HTR-8/SVneo (cell line): ENCODE measurements at regions not wholly inside any gene's neighbourhood (a gene's known extent, or its start where the extent isn't known, plus 50 kb on each side); places are given as distances from the start of the nearest gene placed in this dataset.
"Not testable (repeated sequence)": the region's sequence is repeated elsewhere in the genome, so short reads cannot be mapped to it uniquely, and the experiment has no call there.

Experiments used
- DNase-seq: peaks from one replicate; pipeline ENCODE4 v3.0.0; 2011; ENCODE audit warnings: low spot score, mixed read lengths; ENCODE audit not compliant: insufficient read length
- FAIRE-seq: peaks from 2 replicates; lab custom pipeline; 2011; peaks lifted over from hg19 to GRCh38; lab: Jason Lieb, UNC

DNA sequence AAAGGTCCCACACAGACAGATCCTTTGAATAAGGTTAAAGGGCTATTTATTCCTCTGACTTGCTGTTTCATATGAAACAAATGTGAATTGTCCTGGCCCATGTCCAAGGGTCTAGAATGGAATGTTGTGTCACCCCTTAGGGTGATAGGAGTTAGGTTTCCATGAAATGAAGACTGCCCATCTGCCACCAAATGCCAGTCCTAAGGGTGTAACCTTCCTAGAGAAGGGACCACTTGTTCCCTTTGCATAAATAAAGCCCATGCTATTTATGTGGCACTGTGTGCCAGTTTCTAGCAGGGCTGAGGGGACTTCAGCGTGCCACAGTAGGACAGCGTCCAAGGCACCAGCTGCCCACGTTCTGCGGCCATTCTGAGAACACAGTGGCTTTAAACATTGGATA is 171.3 kb downstream of the ABCA8 start:
- FAIRE-seq (no peak), DNase-seq (no peak)

DNA sequence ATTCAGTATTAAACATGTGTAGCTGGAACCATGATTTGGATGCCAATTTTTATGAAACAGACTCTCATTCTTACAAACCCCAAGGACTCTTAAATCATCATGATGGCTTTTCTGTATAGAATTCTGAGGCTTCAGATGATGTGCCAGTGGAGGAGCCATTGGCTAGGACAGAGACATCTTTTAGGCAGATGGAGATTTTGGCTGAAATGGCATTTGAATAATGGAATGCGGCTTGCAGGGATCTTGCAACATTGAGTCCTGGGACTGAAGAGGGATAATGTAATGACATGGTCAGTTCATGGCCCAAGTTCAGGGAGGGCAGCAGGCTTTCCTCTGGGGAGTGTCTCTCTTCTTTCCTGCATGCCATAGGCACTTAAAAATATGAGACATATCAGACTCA is 172.4 kb downstream of the ABCA8 start:
- FAIRE-seq: no peak
- no peak for DNase-seq

DNA sequence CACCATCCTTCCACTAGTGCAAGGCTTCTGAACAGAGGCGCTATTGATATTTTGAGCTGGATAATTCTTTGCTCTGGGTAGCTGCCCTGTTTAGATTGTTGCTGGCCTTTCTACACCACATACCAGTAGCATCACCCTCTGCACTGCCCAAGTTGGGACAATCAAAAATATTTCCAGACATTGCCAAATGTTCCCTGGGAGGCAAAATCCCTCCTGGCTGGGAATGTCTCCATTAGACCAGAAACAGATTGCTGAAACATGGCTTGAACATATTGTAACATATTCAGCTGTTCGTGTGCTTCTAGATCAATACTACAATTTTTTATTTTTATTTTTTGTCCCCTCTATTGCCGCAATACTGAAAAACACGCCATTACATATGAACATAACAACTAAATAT is 174.6 kb downstream of the ABCA8 start:
- DNase-seq (no peak), FAIRE-seq (no peak)

DNA sequence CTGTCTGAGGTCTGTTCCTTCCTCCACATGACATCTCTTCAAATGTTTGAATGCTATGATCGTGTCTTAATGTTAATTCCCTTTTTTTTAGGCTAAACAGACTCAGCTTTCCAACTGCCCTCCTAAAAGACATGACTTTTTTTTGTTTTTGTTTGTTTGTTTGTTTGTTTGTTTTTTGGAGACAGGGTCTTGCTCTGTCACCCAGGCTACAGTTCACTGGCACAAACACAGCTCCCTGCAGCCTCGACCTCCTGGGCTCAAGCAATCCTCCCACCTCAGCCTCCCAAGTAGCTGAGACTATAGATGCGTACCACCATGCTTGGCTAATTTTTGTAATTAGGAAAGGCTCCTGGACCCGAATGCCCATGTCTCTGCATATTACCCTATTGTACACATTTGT is 176.5 kb downstream of the ABCA8 start:
- FAIRE-seq (no peak), DNase-seq (no peak)

DNA sequence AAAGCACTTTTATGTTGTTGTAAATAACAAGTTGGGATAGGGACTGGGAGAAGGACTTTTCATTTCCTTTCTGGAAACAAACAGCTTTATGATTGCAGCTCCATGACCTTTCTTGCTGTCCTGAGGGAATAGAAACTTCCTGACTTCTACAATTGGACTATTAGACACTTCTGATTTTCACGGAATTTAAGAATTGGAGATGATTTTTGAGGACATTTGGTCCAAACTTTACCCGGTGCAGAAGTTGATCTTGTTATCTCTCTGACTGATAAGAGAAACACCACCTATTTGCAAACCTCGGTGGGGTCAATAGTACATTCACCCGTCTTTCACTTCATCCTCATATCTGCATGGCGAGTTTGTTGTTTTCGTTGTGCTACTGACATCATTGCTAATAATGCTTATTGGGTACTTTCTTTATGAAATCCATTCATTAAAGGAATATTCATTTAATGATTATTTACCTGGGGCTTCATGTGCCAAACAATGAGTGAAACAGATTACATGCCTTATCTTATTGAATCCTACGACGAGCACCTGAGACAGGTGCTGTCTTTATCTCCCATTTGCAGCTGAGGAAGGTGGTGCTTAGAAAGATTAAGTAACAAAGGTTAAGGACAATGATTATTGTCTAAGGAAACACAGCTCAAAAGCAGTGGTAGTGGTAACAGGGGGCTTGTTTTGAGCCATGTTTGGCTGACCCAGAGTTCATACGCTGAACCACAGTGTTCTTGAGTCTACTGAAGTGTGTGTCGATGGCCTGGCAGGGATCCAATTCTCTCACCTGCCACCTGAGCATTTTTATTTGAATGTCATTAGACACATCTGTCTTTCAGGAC is 176.9 kb upstream of the FAM20A start:
- no peak for FAIRE-seq
- DNase-seq: no peak

DNA sequence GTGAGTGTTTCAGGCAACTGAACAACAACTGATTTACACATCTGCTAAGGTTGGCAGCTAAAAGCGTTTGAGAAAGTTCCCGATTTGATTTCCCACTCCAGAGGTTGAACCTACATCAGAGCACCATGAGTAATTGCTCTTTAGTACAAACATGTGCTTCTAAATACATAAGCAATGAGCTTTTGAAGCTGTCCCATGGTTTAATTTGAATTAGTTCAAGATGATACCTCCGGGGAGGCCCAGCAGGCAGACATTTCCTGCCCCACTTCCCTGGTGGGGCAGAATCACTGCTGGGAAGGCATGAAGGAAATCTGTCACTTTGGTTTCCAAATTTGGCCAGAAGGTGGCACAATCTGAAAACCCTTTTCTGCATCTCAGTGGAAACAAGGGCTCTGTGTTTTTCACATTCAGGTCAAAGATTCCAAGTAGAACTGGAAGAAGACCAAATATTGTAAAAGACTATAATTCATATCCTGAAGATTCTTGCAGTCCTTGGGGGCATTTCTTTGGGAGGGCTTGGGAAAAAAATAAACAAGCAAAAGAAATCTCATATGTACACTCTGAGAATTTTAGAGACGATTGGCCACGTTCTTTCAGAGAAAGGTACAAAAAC is 176.2 kb upstream of the FAM20A start:
- DNase-seq (peak; percentile 63), FAIRE-seq (no peak)

DNA sequence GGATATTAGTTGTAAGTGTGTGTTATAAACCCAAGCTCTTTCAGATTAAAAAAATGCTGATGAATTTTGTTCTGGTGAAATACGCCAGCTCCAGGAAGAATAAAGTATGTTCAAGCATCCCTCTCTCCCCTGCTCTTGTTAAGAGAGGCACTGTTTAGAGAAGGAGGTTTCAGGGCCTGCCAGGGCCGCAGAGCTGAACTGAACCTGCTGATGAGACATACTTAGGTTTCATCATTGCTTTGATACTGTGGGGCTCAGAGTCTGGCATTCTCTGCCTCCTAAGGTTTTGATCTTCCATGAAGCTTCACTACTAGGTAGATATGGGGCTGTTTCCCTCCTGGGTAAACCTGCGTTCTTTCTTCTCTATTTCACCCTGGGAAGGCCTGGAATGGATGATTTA is 175.3 kb upstream of the FAM20A start:
- no peak for FAIRE-seq
- no peak for DNase-seq

DNA sequence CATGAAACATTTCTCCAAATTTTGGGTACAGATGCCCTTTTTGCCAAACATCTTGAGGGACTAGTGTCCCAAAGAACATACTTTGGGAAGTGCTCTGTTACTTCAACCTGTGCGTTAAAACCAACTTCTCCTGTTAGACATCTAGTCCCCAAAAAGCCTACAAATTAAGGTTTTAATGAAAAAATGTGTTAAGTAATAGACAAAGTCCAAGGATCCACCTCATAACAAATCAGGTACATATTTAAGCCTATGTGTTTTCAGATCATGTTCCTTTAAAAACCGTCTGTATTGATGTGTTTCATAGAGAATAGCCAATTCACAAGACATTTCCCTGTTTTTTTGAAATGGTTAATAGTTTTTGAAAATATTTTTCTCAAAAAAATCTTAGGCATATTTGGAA is 174.8 kb upstream of the FAM20A start:
- DNase-seq (no peak), FAIRE-seq (no peak)

DNA sequence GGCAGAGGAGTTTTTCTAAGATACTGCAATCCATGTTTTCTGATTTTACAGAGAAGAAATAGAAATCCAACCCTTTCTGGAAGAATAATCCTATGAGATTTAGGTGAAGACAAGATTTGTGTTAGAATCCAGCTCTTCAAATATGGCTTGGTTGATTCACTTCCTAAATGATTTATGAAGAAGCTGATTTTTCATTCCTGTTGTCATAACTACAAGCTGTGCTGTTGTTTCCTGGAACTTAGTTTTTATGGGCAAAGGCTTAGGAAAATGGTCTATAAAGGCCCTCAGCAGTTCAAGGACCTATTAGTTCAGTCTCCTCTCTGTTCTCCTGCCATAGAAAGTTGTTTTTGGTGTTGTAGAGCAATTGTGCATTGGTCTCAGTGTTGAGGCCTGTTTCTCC is 174.2 kb upstream of the FAM20A start:
- no peak for FAIRE-seq
- DNase-seq: no peak

DNA sequence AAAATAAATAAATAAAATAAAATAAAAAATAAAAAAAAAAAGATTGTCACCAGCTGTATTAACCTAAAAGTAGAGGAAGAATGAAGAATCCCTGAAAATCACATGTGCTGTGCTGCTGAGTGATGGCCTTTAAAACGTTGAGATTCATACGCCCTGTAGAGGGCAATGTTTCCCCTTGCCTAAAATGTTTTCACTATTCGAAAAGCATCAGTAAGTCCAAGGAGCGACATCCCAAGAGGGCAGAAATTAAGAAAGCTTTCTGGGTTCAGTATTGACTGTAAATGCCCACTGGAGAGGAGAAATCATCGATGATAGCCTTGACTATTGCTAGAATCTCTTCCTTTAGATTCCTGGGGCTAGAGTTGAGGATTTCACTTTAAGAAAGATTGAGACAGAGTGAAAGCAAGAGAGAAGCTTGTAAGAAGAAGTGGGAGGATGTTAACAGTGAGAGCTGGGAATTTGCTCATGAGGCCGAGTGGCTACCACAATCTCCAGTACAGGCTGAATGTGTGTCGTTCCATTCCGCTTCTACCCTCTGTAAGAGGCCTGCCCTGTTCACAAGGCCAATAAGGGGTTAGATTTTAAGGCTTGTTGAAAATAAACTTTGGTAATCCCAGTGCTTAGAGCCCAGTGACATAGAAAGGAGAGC is 170.8 kb upstream of the FAM20A start:
- no peak for FAIRE-seq
- DNase-seq: peak; percentile 67

DNA sequence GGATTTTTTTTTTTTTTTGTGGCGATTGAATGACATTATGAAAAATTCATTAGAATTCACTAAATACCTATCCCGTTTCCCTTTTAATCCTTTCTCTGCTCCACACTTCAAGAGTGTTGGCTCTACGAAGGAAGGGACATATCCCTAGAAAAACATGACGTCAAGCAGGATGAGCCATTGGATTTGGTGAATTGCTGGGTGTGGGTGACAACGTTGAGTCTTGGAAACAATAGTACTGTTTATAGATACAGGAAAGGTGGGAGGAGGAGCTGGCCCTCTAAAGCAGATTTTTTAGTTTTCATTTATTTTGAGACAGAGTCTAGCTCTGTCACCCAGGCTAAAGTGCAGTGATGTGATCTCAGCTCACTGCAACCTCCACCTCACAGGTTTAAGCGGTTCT is 167.6 kb upstream of the FAM20A start:
- FAIRE-seq: no peak
- no peak for DNase-seq

DNA sequence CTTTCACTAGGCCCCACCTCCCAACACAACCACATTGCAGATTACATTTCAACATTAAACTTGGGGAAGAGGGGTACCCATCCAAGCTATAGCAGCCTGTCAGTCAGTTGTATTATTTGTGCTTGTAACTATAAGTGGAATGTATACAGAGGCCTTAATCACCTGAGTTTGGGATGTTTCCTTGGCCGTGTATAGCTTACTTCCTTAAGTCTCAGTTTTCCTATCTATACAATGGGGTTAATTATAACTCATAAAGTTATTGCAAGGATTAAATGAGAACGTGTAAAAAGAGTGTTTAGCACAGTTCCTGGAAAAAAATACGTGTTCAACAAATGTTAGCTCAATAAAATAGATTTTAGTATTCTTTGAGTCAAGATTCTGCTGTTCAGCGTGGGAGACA is 165.5 kb upstream of the FAM20A start:
- FAIRE-seq (no peak), DNase-seq (no peak)

DNA sequence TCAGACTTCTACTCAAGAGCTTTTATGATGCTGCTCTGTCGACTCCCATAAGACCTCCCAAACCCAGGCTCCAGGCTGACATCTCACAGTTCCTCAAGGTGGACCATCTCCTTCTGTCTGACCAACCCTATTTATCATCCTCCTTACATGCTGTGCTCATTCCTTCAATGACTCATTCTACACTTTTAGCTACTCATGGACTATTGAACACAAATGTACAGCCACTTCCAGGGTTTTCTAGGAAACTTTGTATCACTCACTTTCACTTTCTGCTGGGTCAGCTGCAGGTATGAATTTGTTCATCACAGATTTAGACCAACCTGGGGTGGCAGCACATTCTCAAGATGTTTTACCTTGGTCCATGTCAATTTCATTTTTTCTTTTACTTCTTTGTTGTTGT is 162.4 kb upstream of the FAM20A start:
- peak; percentile 14 for DNase-seq
- FAIRE-seq: no peak

DNA sequence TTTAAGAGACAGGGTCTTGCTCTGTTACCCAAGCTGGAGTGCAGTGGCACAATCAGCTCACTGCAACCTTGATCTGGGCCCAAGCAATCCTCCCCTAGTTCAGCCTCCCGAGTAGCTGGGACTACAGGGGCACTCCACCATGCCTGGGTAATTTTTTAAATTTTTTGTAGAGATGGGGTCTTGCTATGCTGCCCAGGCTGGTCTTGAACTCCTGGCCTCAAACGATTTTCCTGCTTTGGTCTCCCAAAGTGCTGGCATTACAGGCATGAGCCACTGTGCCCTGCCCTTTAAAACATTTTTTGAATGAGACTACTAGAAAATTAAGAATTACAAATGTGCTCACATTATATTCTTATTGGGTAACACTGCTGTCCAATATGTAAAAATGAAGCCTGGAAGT is 161.7 kb upstream of the FAM20A start:
- FAIRE-seq: no peak
- no peak for DNase-seq

DNA sequence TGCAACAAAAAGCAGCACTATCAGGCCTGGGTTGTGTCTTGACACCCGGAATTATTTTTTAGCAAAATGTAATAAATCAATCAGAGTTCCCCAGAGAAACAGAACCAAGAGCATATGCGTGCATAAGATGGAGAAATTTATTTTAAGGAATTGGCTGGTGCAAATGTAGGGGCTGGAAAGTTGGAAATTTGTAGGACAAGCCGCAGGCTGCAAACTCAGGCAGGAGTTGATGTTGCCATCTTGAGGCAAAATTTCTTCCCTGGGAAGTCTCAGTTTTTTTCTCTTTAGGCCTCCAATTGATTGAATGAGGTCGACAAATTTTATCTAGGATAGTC is 158.9 kb upstream of the FAM20A start:
- FAIRE-seq: no peak
- no peak for DNase-seq

DNA sequence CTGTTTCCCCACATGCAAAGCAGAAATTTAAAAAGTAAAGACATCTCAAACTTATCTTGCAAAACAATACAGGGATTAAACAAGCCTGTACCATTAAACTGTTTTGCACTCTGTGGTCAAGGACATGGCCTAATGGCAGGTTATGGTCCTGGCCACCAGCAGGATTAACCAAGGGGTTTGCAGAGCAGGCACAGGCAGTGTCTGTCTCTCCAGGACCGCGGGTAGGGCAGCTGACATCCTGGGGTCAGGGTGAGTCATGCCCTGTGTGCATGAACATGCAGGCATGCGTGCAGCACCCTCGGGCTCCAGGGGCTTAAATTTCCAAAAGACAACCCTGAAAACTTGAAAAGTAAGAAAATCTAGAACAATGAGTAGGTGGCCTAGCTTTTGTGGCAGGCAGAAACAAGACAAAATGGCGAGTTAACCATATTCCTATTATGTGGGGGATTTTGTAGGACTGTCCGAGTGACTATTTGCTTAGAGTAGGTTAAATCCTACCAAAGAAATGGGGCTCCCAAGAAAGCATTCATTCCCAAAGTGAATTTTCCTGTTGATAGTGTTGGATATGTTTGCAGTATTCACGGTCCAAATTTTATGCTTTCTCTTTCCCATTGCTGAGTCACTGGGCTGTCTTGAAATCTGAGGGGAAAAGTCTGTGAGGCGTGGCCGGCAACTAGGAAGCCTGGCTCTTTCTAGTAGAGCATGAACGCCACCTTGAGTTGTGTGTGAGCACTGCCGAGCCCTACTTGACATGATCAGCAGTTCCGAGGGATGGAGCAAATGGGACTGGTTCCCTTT is 158.4 kb upstream of the FAM20A start:
- FAIRE-seq (peak; percentile 94), DNase-seq (peak; percentile 94)

DNA sequence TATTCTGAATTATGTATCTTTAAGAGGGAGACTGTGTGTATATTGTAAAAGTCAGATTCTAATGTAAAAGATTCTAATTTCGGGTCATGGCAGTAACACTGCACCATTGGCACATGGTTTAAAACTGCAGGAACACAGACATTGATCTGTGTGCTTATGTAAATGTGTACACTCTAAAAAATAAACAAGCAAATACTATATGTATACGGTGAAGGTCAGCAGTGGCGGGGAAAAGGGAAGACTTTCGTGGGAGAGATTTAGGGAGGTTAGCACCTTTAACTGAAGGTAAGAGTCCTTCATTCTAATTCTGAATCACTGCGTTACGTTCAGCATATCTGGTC is 157.8 kb upstream of the FAM20A start:
- DNase-seq (no peak), FAIRE-seq (no peak)

DNA sequence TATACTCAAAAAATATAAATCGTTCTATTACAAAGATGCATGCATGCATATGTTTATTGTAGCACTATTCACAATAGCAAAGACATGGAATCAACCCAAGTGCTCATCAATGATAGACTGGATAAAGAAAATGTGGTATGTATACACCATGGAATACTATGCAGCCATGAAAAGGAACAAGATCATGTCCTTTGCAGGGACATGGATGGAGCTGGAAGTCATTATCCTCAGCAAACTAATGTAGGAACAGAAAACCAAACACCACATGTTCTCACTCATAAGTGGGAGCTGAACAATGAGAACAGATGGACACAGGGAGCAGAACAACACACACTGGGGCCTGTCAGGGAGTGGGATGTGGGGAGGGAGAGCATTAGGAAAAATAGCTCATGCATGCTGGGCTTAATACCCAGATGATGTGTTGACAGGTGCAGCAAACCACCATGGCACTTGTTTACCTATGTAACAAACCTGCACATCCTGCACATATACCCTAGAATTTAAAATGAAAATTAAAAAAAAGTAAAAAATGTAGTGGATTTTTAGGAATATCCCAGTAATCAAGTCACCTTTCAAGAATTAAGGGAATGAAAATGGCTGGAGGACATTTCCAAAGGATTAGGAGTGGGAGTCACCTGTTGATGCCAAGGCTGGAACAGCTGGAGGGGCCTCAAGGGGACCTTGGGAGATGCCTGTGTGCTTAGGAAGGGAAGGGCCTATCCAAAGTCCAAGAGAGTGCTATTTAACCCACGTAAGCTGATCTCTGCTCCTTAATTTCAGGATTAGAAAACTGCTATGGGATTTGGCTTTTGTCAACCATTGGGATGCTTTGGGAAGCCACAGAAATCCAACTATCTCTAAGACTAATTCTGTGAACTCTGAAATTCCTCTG is 156.9 kb upstream of the FAM20A start:
- DNase-seq, FAIRE-seq: not testable (repeated sequence)

DNA sequence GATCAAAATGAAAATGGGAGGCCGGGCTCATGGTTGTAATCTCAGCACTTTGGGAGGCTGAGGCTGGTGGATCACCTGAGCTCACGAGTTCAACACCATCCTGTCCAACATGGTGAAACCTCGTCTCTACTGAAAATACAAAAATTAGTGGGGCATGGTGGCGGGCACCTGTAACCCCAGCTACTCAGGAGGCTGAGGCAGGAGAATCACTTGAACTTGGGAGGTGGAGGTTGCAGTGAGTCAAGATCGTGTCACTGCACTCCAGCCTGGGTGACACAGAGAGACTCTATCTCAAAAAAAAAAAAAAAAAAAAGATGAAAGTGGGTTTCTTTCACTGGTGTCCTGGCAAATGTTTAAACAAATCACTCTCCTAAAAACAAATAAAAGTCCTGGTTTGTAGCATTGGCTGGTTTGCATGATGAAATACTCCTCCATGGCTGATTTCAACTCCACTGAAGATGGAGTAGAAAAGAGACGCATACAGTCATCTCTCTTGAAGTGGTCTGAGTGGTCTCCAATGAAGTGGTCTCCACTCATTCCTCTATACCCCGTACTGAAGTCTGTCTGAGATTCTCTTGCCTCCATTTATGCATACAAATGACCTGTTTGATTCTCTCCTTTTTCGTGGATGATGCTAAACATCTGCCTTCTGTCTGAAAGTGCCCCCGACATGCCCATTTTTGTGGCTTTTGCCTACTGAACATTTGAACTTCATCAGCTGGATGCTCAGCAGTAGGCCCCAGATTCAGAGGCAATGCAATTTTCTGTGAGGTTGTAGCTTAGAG is 153.0 kb upstream of the FAM20A start:
- FAIRE-seq (no peak), DNase-seq (no peak)
